CD4-positive, CD25-positive, alpha-beta regulatory T cell (primary cell): ENCODE measurements at regions not wholly inside any gene's neighbourhood (a gene's known extent, or its start where the extent isn't known, plus 50 kb on each side); places are given as distances from the start of the nearest gene placed in this dataset.

Experiments
- ATAC-seq, 2 donors: fragments of 150-1000 bp; cut with Tn5 transposase; one replicate each; pipeline ENCODE4 v1.10.0; 2021; ENCODE audit warnings: low read depth in 2 of 2, moderate number of reproducible peaks in 2 of 2, moderate library complexity in 1 of 2
- DNase-seq, 3 donors: peaks; one replicate each; pipeline versions ENCODE4 v3.0.0 to v3.0.0-alpha.2; 2012 to 2022; ENCODE audit warnings: mixed read lengths in 1 of 3
- H3K27ac ChIP-seq: one replicate; pipeline ENCODE4 v1.7.0; 2013; ENCODE audit warnings: mild to moderate bottlenecking, low read length; ENCODE audit not compliant: insufficient read depth, poor library complexity, severe bottlenecking
- H3K27me3 ChIP-seq: one replicate; pipeline ENCODE4 v1.7.0; 2013; ENCODE audit warnings: low read length; ENCODE audit not compliant: control insufficient read depth, insufficient read depth
- H3K36me3 ChIP-seq: one replicate; pipeline ENCODE4 v1.7.0; 2013; ENCODE audit warnings: mild to moderate bottlenecking, low read length, moderate library complexity; ENCODE audit not compliant: control insufficient read depth, insufficient read depth
- H3K4me1 ChIP-seq: 2 replicates; pipeline ENCODE4 v1.7.0; 2013; ENCODE audit warnings: mild to moderate bottlenecking, low read length; ENCODE audit not compliant: insufficient read depth, control insufficient read depth, poor library complexity, severe bottlenecking
- H3K4me3 ChIP-seq: one replicate; pipeline ENCODE4 v1.7.0; 2013; ENCODE audit warnings: low read depth, mild to moderate bottlenecking, low read length, moderate library complexity
- H3K9me3 ChIP-seq, 2 experiments: 1 replicate in 1 of 2; 2 replicates in 1 of 2; pipeline ENCODE4 v1.7.0; 2013; ENCODE audit warnings: low read length in 2 of 2, mild to moderate bottlenecking in 1 of 2, moderate library complexity in 1 of 2; ENCODE audit not compliant: control insufficient read depth in 2 of 2
- H3K27ac Mint-ChIP-seq, 3 donors: one replicate each; pipeline ENCODE4 v1.8.0; 2020 to 2022; ENCODE audit warnings: mild to moderate bottlenecking in 3 of 3, mixed read lengths in 3 of 3, moderate library complexity in 2 of 3
- H3K27me3 Mint-ChIP-seq: one replicate; pipeline ENCODE4 v1.8.0; 2022; ENCODE audit warnings: mild to moderate bottlenecking, mixed read lengths
- H3K36me3 Mint-ChIP-seq: one replicate; pipeline ENCODE4 v1.8.0; 2020; ENCODE audit warnings: mixed read lengths
- H3K4me1 Mint-ChIP-seq, 4 donors: one replicate each; pipeline ENCODE4 v1.8.0; 2020 to 2022; ENCODE audit warnings: mixed read lengths in 4 of 4, mild to moderate bottlenecking in 1 of 4
- H3K4me3 Mint-ChIP-seq, 4 donors: one replicate each; pipeline ENCODE4 v1.8.0; 2020 to 2022; ENCODE audit warnings: mild to moderate bottlenecking in 4 of 4, mixed read lengths in 4 of 4, moderate library complexity in 3 of 4
- H3K9me3 Mint-ChIP-seq, 7 donors: one replicate each; pipeline ENCODE4 v1.8.0; 2020 to 2022; ENCODE audit warnings: mixed read lengths in 7 of 7, mild to moderate bottlenecking in 3 of 7, moderate library complexity in 2 of 7

GRCh38 chr6:67175101-67175500 is 1460.0 kb upstream of the ADGRB3 start:
- H3K4me3 Mint-ChIP-seq: no peak overlapping the region
- H3K27me3 ChIP-seq: no peaks in the 10 kb centered on the region
- H3K36me3 Mint-ChIP-seq: no peaks in the 10 kb centered on the region
- ATAC-seq: no peak
- no peaks in the 10 kb centered on the region for H3K4me1 ChIP-seq
- no peaks in the 10 kb centered on the region for H3K36me3 ChIP-seq
- DNase-seq: no peak
- H3K9me3 Mint-ChIP-seq: peaks cover 0 to 9% (median 4%) of the 10 kb centered on the region in 7 donors
- no peak overlapping the region for H3K27ac ChIP-seq
- no peaks in the 10 kb centered on the region for H3K4me1 Mint-ChIP-seq
- no peaks in the 10 kb centered on the region for H3K9me3 ChIP-seq
- H3K4me3 ChIP-seq: no peak overlapping the region
- no peaks in the 10 kb centered on the region for H3K27me3 Mint-ChIP-seq
- no peak overlapping the region for H3K27ac Mint-ChIP-seq

DNA sequence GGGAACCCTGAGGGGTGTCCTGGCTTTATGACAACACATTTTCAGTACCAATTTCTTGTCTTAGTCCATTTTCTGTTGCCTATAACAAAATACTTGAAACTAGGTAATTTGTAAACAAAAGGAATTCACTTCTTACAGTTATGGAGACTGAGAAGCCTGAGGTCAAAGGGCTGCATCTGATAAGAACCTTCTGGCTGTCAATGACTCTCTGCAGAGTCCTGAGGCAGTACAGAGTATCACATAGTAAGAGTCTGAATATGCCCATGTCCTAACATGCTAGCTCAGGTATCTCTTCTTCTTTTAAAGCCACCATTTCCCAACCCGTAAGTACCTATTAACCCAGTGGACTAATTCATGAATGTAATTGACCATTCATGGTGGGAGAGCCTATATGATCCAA is 1458.6 kb upstream of the EYS start:
- ATAC-seq: no peak
- no peak overlapping the region for H3K27ac ChIP-seq
- H3K27me3 ChIP-seq: no peaks in the 10 kb centered on the region
- no peak for DNase-seq
- H3K4me3 ChIP-seq: no peak overlapping the region
- H3K36me3 ChIP-seq: no peaks in the 10 kb centered on the region
- H3K9me3 ChIP-seq: peaks cover 7 to 11% of the 10 kb centered on the region in 2 experiments
- H3K9me3 Mint-ChIP-seq: peaks cover 3 to 18% (median 9%) of the 10 kb centered on the region in 7 donors
- no peak overlapping the region for H3K4me3 Mint-ChIP-seq
- peaks cover 5% of the 10 kb centered on the region for H3K27me3 Mint-ChIP-seq
- H3K27ac Mint-ChIP-seq: no peak overlapping the region
- no peaks in the 10 kb centered on the region for H3K36me3 Mint-ChIP-seq
- H3K4me1 ChIP-seq: no peaks in the 10 kb centered on the region
- H3K4me1 Mint-ChIP-seq: no peaks in the 10 kb centered on the region

DNA sequence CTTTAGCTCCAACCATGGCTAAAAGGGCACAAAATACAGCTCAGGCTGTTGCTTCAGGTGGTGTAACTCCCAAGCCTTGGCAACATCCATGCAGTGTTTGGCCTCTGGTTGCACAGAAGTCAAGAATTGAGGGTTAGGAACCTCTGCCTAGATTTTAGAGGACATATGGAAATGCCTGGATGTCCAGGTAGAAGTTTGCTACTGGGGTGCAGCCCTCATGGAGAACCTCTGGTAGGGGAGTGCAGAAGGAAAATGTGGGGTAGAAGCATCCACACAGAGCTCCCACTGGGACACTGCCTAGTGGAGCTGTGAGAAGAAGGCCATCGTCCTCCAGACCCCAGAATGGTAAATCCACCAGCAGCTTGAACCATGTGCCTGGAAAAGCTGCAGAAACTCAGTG is 1453.8 kb upstream of the EYS start:
- H3K4me1 Mint-ChIP-seq: no peaks in the 10 kb centered on the region
- H3K36me3 Mint-ChIP-seq: no peaks in the 10 kb centered on the region
- Histone ChIP-seq H3K27me3 (no peaks in the 10 kb centered on the region), H3K36me3 (no peaks in the 10 kb centered on the region), H3K27ac (no peak overlapping the region), H3K4me3 (no peak overlapping the region), H3K4me1 (no peaks in the 10 kb centered on the region), H3K9me3 (peaks cover 6 to 10% of the 10 kb centered on the region in 2 experiments)
- H3K4me3 Mint-ChIP-seq: no peak overlapping the region
- peaks cover 5% of the 10 kb centered on the region for H3K27me3 Mint-ChIP-seq
- H3K27ac Mint-ChIP-seq: no peak overlapping the region
- ATAC-seq (no peak), DNase-seq (no peak)
- peaks cover 0 to 30% (median 8%) of the 10 kb centered on the region in 7 donors for H3K9me3 Mint-ChIP-seq

- no peaks in the 10 kb centered on the region for H3K4me1 ChIP-seq
- H3K9me3 Mint-ChIP-seq: peaks cover 0 to 12% (median 0%) of the 10 kb centered on the region in 7 donors
- H3K27ac ChIP-seq: no peak overlapping the region
- H3K27ac Mint-ChIP-seq: no peak overlapping the region
- no peak for ATAC-seq
- no peak overlapping the region for H3K4me3 Mint-ChIP-seq
- no peaks in the 10 kb centered on the region for H3K27me3 Mint-ChIP-seq
- H3K27me3 ChIP-seq: no peaks in the 10 kb centered on the region
- H3K36me3 Mint-ChIP-seq: no peaks in the 10 kb centered on the region
- H3K9me3 ChIP-seq: peaks cover 0 to 2% of the 10 kb centered on the region in 2 experiments
- no peaks in the 10 kb centered on the region for H3K36me3 ChIP-seq
- no peaks in the 10 kb centered on the region for H3K4me1 Mint-ChIP-seq
- DNase-seq: no peak
- H3K4me3 ChIP-seq: no peak overlapping the region
Observed at GRCh38 chr6:67141005-67141404, 1434.0 kb upstream of the EYS start.

- peaks cover 0 to 11% (median 2%) of the 10 kb centered on the region in 7 donors for H3K9me3 Mint-ChIP-seq
- no peak for DNase-seq
Observed at GRCh38 chr6:67133973-67134372, 1426.9 kb upstream of the EYS start.

DNA sequence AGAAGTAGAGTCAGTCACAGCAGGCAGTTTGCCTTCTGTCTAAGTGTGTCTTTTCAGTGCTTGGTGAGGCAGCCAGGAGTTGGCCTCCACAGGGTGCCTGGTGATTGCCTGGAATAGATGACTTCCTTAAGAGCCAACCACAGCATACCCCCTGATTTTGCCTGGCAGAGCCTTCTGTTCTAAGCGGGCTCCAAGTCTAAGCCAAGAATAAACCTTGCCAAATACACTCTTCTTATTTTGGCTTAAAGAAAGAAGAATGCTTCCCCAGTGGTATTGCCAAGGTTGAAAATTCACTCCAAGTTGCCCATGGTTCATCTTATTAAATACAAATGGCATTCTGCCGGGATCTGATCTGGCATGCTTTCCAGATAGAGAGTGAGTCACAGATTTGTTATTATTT is 1424.8 kb upstream of the EYS start:
- ATAC-seq (no peak), DNase-seq (no peak)
- no peak overlapping the region for H3K4me3 Mint-ChIP-seq
- H3K36me3 ChIP-seq: no peaks in the 10 kb centered on the region
- no peaks in the 10 kb centered on the region for H3K9me3 ChIP-seq
- H3K4me1 Mint-ChIP-seq: no peaks in the 10 kb centered on the region
- no peaks in the 10 kb centered on the region for H3K4me1 ChIP-seq
- no peaks in the 10 kb centered on the region for H3K27me3 Mint-ChIP-seq
- H3K36me3 Mint-ChIP-seq: no peaks in the 10 kb centered on the region
- H3K9me3 Mint-ChIP-seq: peaks cover 0 to 11% (median 2%) of the 10 kb centered on the region in 7 donors
- H3K4me3 ChIP-seq: no peak overlapping the region
- H3K27ac ChIP-seq: no peak overlapping the region
- no peak overlapping the region for H3K27ac Mint-ChIP-seq
- H3K27me3 ChIP-seq: no peaks in the 10 kb centered on the region

More at GRCh38 chr6:67133973-67134372, 1426.9 kb upstream of the EYS start:
- H3K27me3 ChIP-seq: no peaks in the 10 kb centered on the region
- no peak overlapping the region for H3K4me3 ChIP-seq
- no peak for ATAC-seq
- H3K4me1 ChIP-seq: no peaks in the 10 kb centered on the region
- no peaks in the 10 kb centered on the region for H3K9me3 ChIP-seq
- no peak overlapping the region for H3K27ac ChIP-seq
- no peaks in the 10 kb centered on the region for H3K27me3 Mint-ChIP-seq
- H3K27ac Mint-ChIP-seq: no peak overlapping the region
- no peaks in the 10 kb centered on the region for H3K36me3 ChIP-seq
- H3K4me3 Mint-ChIP-seq: no peak overlapping the region
- H3K36me3 Mint-ChIP-seq: no peaks in the 10 kb centered on the region
- no peaks in the 10 kb centered on the region for H3K4me1 Mint-ChIP-seq

DNA sequence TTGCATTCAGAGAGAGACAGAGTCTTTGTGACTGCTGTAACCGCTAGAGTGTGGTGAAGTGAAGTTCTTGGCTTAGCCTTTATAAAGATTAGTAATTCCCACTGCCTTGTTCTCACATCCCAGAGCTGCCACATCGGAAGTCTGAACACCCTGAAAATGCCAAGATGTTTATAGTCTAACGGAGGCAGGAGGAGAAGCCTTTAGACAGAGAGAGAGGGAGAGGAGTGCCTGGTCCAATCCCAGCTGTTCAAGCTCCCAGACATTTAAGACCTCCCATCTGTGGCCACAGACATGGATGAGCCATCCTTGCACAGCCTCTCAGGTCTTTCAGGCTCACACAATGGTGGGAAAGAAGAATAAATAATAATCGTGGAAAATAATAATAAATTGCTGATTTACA is 1422.8 kb upstream of the EYS start:
- H3K4me3 ChIP-seq: no peak overlapping the region
- DNase-seq: no peak
- H3K4me1 Mint-ChIP-seq: no peaks in the 10 kb centered on the region
- H3K4me3 Mint-ChIP-seq: no peak overlapping the region
- no peaks in the 10 kb centered on the region for H3K27me3 Mint-ChIP-seq
- peaks cover 0 to 9% (median 4%) of the 10 kb centered on the region in 7 donors for H3K9me3 Mint-ChIP-seq
- no peak for ATAC-seq
- no peaks in the 10 kb centered on the region for H3K36me3 Mint-ChIP-seq
- H3K36me3 ChIP-seq: no peaks in the 10 kb centered on the region
- H3K9me3 ChIP-seq: no peaks in the 10 kb centered on the region
- no peaks in the 10 kb centered on the region for H3K27me3 ChIP-seq
- H3K27ac Mint-ChIP-seq: no peak overlapping the region
- H3K27ac ChIP-seq: no peak overlapping the region
- no peaks in the 10 kb centered on the region for H3K4me1 ChIP-seq

DNA sequence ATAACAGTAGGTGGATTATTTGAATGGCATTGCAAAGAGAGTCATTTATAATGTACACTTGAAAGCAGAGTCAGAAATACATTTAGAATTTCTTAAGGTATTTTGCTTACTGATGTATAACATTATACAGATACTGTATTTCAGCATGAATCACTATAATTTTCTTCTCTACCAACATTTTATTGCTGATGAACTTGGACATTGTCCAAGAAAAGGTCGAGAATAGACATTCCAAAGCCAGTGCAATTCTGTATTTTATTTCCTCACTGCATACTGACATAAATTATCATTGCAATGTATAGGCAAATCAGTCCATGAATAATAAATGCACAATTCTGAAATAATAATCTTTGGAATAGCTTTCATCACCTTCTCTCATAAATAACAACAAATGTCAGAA is 1420.0 kb upstream of the EYS start:
- Histone ChIP-seq H3K4me1 (no peaks in the 10 kb centered on the region), H3K4me3 (no peak overlapping the region), H3K36me3 (no peaks in the 10 kb centered on the region), H3K27me3 (no peaks in the 10 kb centered on the region), H3K9me3 (peaks cover 0 to 5% of the 10 kb centered on the region in 2 experiments), H3K27ac (no peak overlapping the region)
- H3K27me3 Mint-ChIP-seq: no peaks in the 10 kb centered on the region
- no peaks in the 10 kb centered on the region for H3K36me3 Mint-ChIP-seq
- no peaks in the 10 kb centered on the region for H3K4me1 Mint-ChIP-seq
- no peak for DNase-seq
- ATAC-seq: no peak
- H3K27ac Mint-ChIP-seq: no peak overlapping the region
- no peak overlapping the region for H3K4me3 Mint-ChIP-seq
- H3K9me3 Mint-ChIP-seq: peaks cover 0 to 5% (median 0%) of the 10 kb centered on the region in 7 donors
